ENCODE measurements at regions not wholly inside any gene's neighbourhood (a gene's known extent, or its start where the extent isn't known, plus 50 kb on each side); places are given as distances from the start of the nearest gene placed in this dataset.

GRCh38 chr2:51813247-51813646 lies 781.3 kb upstream of the NRXN1 start (continued):
- no peak for TF ChIP-seq PKNOX1 (IDR thresholded peaks at IDR 0.05)
- TF ChIP-seq ZNF622 (IDR thresholded peaks at IDR 0.05): no peak
- TF ChIP-seq BRCA1 (IDR thresholded peaks at IDR 0.05; ENCODE audit: low read depth, low read length): no peak
- TF ChIP-seq EGR1 (IDR thresholded peaks at IDR 0.05; ENCODE audit: borderline replicate concordance in 1 of 2, low read depth in 2 of 2, low read length in 2 of 2): no peak
- TF ChIP-seq, protein P1, sequence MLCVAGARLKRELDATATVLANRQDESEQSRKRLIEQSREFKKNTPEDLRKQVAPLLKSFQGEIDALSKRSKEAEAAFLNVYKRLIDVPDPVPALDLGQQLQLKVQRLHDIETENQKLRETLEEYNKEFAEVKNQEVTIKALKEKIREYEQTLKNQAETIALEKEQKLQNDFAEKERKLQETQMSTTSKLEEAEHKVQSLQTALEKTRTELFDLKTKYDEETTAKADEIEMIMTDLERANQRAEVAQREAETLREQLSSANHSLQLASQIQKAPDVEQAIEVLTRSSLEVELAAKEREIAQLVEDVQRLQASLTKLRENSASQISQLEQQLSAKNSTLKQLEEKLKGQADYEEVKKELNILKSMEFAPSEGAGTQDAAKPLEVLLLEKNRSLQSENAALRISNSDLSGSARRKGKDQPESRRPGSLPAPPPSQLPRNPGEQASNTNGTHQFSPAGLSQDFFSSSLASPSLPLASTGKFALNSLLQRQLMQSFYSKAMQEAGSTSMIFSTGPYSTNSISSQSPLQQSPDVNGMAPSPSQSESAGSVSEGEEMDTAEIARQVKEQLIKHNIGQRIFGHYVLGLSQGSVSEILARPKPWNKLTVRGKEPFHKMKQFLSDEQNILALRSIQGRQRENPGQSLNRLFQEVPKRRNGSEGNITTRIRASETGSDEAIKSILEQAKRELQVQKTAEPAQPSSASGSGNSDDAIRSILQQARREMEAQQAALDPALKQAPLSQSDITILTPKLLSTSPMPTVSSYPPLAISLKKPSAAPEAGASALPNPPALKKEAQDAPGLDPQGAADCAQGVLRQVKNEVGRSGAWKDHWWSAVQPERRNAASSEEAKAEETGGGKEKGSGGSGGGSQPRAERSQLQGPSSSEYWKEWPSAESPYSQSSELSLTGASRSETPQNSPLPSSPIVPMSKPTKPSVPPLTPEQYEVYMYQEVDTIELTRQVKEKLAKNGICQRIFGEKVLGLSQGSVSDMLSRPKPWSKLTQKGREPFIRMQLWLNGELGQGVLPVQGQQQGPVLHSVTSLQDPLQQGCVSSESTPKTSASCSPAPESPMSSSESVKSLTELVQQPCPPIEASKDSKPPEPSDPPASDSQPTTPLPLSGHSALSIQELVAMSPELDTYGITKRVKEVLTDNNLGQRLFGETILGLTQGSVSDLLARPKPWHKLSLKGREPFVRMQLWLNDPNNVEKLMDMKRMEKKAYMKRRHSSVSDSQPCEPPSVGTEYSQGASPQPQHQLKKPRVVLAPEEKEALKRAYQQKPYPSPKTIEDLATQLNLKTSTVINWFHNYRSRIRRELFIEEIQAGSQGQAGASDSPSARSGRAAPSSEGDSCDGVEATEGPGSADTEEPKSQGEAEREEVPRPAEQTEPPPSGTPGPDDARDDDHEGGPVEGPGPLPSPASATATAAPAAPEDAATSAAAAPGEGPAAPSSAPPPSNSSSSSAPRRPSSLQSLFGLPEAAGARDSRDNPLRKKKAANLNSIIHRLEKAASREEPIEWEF (IDR thresholded peaks at IDR 0.05; ENCODE audit: insufficient replicate concordance, low read depth, low read length): no peak
- no peak for TF ChIP-seq FOXM1 (IDR thresholded peaks at IDR 0.05; ENCODE audit: low read depth, low read length)
